A549 (cell line): ENCODE measurements at regions not wholly inside any gene's neighbourhood (a gene's known extent, or its start where the extent isn't known, plus 50 kb on each side); places are given as distances from the start of the nearest gene placed in this dataset.
A peak's percentile ranks its signal among the peaks of the same experiment; 100 is the strongest.
"Not testable (repeated sequence)": the region's sequence is repeated elsewhere in the genome, so short reads cannot be mapped to it uniquely, and the experiment has no call there.

Experiments
- ATAC-seq, 2 experiments: fragments of 200-7000 bp in 1 of 2; fragments of >200 bp in 1 of 2; cut with Nextera tagmentation in 1 of 2; cut with Tn5 transposase in 1 of 2; 3 replicates each; pipeline versions ENCODE4 v1.8.0 to v1.9.1; 2018 to 2020; ENCODE audit warnings: mild to moderate bottlenecking in 1 of 2, moderate library complexity in 1 of 2
- CTCF ChIA-PET: fragments of 300-600 bp; sonication (Branson Sonifier 250); formaldehyde crosslinking; extraction: SDS; loops from one replicate; lab custom pipeline; 2021; ENCODE audit warnings: antibody characterized with exemption, inconsistent platforms; lab: Yijun Ruan, JAX
- POLR2A ChIA-PET: fragments of 350-600 bp; formaldehyde crosslinking; extraction: SDS; loops from one replicate; lab custom pipeline; 2021; ENCODE audit warnings: antibody characterized with exemption, inconsistent platforms; lab: Yijun Ruan, JAX
- DNase-seq, 2 experiments: peaks; one replicate each; pipeline versions ENCODE4 v3.0.0 to v3.0.0-alpha.2; 2011 to 2016; ENCODE audit warnings: low read depth in 1 of 2, low spot score in 1 of 2
- FAIRE-seq: peaks from 2 replicates; lab custom pipeline; 2011; peaks lifted over from hg19 to GRCh38; lab: Jason Lieb, UNC
- H3K27ac ChIP-seq, 2 experiments: fragments of >200 bp; sonication (Bioruptor Twin); formaldehyde crosslinking; 3 replicates each; pipeline ENCODE4 v1.5.1; 2016 to 2017
- H3K4me1 ChIP-seq: fragments of >200 bp; sonication (Bioruptor Twin); formaldehyde crosslinking; 3 replicates; pipeline ENCODE4 v1.6.1; 2016
- H3K4me2 ChIP-seq: fragments of >200 bp; sonication (Bioruptor Twin); formaldehyde crosslinking; 3 replicates; pipeline ENCODE4 v1.6.1; 2016
- H3K4me3 ChIP-seq: fragments of >200 bp; sonication (Bioruptor Twin); formaldehyde crosslinking; 3 replicates; pipeline ENCODE4 v1.5.1; 2016
- H3K9me3 ChIP-seq: fragments of >200 bp; sonication (Bioruptor Twin); formaldehyde crosslinking; 3 replicates; pipeline ENCODE4 v1.6.1; 2016
- BHLHE40 ChIP-seq: IDR thresholded peaks from 2 replicates; pipeline ENCODE4 v1.6.1; 2012; ENCODE audit warnings: low read depth, low read length, inconsistent platforms
- FOSL2 ChIP-seq, 2 experiments: fragments of 450-650 bp in 1 of 2; fragments of >200 bp in 1 of 2; sonication (Bioruptor Twin) in 1 of 2; formaldehyde crosslinking; IDR thresholded peaks; 2 replicates each; pipeline versions ENCODE4 v1.5.0 to v1.6.1; 2016 to 2020; ENCODE audit warnings: mild to moderate bottlenecking in 1 of 2, moderate library complexity in 1 of 2
- FOXS1 ChIP-seq: fragments of 250-450 bp; sonication (Bioruptor Pico); IDR thresholded peaks from 2 replicates; pipeline ENCODE4 v1.5.0; 2020; ENCODE audit warnings: mild to moderate bottlenecking, moderate library complexity
- HOXA7 ChIP-seq: fragments of 250-450 bp; sonication (Bioruptor Pico); IDR thresholded peaks from 2 replicates; pipeline ENCODE4 v1.5.0; 2020; ENCODE audit warnings: mild to moderate bottlenecking, moderate library complexity
- HOXB5 ChIP-seq: fragments of 250-450 bp; sonication (Bioruptor Pico); IDR thresholded peaks from 2 replicates; pipeline ENCODE4 v1.5.0; 2020; ENCODE audit warnings: mild to moderate bottlenecking, moderate library complexity
- JUN ChIP-seq, 2 experiments: fragments of >200 bp; sonication (Bioruptor Twin); formaldehyde crosslinking; IDR thresholded peaks; 2 replicates in 1 of 2; 3 replicates in 1 of 2; pipeline ENCODE4 v1.6.1; 2016 to 2017
- NPAS2 ChIP-seq: fragments of 250-450 bp; sonication (Bioruptor Pico); IDR thresholded peaks from 2 replicates; pipeline ENCODE4 v1.8.0; 2022; ENCODE audit warnings: mild to moderate bottlenecking, moderate library complexity, borderline replicate concordance
- RFX5 ChIP-seq: fragments of 450-650 bp; IDR thresholded peaks from 2 replicates; pipeline ENCODE4 v1.7.1; 2014; ENCODE audit warnings: antibody characterized with exemption, mild to moderate bottlenecking, moderate library complexity
- SMC3 ChIP-seq: fragments of >200 bp; sonication (Bioruptor Twin); formaldehyde crosslinking; IDR thresholded peaks from 3 replicates; pipeline ENCODE4 v1.6.1; 2018; ENCODE audit warnings: inconsistent platforms
- ZC3H11A ChIP-seq: fragments of 450-650 bp; IDR thresholded peaks from 2 replicates; pipeline ENCODE4 v1.6.1; 2014; ENCODE audit warnings: antibody characterized with exemption, mild to moderate bottlenecking
- ZFP36 ChIP-seq: fragments of 450-650 bp; IDR thresholded peaks from 2 replicates; pipeline ENCODE4 v1.6.1; 2014; ENCODE audit warnings: borderline replicate concordance; ENCODE audit not compliant: partially characterized antibody
- ZSCAN20 ChIP-seq: fragments of 250-450 bp; sonication (Bioruptor Pico); IDR thresholded peaks from 2 replicates; pipeline ENCODE4 v1.8.0; 2022; ENCODE audit warnings: mild to moderate bottlenecking, moderate library complexity
- WGBS: methylation state at CpG from one replicate; pipeline ENCODE4 v1.1.6; 2017; ENCODE audit errors: missing lambda C conversion rate; 5-methylcytosine and 5-hydroxymethylcytosine counted together
- TF ChIP-seq, protein P1 (sequence below): fragments of 200-600 bp; sonication (generic); IDR thresholded peaks from 2 replicates; pipeline ENCODE4 v1.6.1; 2016; ENCODE audit warnings: antibody characterized with exemption, mild to moderate bottlenecking, moderate library complexity
- TF ChIP-seq, protein P2 (sequence below): fragments of 250-450 bp; sonication (Bioruptor Pico); IDR thresholded peaks from 2 replicates; pipeline ENCODE4 v1.5.0; 2020; ENCODE audit warnings: low read depth, mild to moderate bottlenecking, moderate library complexity
- TF ChIP-seq, protein P3 (sequence below): fragments of >200 bp; sonication (Bioruptor Twin); formaldehyde crosslinking; IDR thresholded peaks from 3 replicates; pipeline ENCODE4 v1.5.1; 2016
- TF ChIP-seq, protein P4 (sequence below): IDR thresholded peaks from 2 replicates; pipeline ENCODE4 v1.6.1; 2012

DNA sequence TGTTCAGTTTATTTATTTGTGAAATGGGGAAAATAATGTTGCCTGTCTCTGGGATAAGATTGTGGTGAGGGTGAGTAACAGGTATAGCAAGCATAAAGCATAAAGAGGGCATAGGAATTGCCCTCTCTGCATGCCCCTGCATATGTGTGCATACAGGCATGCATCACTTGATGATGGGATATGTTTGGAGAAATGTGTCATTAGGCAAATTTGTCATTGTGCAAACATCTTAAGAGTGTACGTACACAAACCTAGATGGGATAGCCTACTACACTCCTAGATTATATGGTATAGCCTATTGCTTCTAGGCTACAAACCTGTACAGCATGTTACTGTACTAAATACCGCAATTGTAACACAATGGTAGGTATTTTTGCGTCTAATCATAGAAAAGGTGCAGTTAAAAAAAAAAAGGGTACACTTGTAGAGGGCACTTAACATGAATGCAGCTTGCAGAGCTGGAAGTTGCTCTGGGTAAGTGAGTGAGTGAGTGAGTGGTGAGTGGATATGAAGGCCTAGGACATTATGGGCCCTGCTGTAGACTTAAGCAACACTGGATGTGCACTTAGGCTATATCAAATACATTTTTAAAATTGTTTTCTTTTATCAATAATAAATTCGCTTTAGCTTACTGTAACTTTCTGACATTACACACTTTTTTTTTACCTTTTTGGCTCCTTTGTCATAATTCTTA lies 386.5 kb upstream of the ANKRD30A start:
- TF ChIP-seq FOSL2 (IDR thresholded peaks at IDR 0.05): no peak
- peak; percentile 31; the same call in 1 of the 2 replicates for TF ChIP-seq FOSL2 (CRISPR knock-in tag; IDR thresholded peaks at IDR 0.05)
- no peak for TF ChIP-seq HOXB5 (CRISPR knock-in tag)
- WGBS: 52% methylated on average over 4 of the region's 4 CpGs
- Histone ChIP-seq H3K9me3 (no peaks in the 10 kb centered on the region; the same call in 2 of the 3 replicates), H3K4me2 (no peak overlapping the region), H3K4me3 (no peak overlapping the region), H3K27ac (no peak overlapping the region), H3K4me1 (0 out of 3 replicates have a peak, but pooled peaks cover 5% of the 10 kb centered on the region)
- FAIRE-seq: no peak
- peak in 1 of 2 experiments; percentile 9 for DNase-seq
- CTCF ChIA-PET: interaction anchor here (0.6 to 1.4 kb wide), 5 partner anchors 11 to 1104 kb away, joined by 3 to 5 read pairs (median 3); no protein-coding TSS in a partner anchor
- peak in 1 of 2 experiments; percentile 36; a peak in 2 of 6 replicates for ATAC-seq
- POLR2A ChIA-PET: no interaction called here

DNA sequence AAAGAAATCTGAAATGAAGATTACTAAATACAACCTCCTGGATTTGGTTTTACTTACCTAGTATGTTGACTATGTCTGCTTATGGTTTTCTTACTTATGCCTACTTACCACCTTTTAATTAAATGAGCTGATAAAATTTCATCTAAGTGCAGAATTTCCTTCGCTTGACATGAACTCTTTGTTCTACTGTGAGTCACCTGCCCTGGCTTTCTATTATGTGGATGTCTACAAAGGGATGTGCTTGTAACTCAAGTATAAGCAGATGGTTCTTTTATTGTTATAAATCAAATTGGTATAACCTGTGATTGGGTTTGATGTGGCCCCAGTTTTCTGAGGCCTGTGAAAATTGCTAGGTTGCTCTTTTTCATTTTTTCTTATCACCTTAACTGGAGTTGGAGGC lies 389.1 kb upstream of the ANKRD30A start:
- no peak overlapping the region for H3K27ac ChIP-seq
- TF ChIP-seq BHLHE40 (no peak), JUN (IDR thresholded peaks at IDR 0.05) (no peak), HOXA7 (CRISPR knock-in tag) (no peak), NPAS2 (CRISPR knock-in tag) (no peak), SMC3 (no peak), RFX5 (no peak), FOXS1 (no peak), ZSCAN20 (no peak), ZC3H11A (no peak), ZFP36 (no peak)
- TF ChIP-seq, protein P1, sequence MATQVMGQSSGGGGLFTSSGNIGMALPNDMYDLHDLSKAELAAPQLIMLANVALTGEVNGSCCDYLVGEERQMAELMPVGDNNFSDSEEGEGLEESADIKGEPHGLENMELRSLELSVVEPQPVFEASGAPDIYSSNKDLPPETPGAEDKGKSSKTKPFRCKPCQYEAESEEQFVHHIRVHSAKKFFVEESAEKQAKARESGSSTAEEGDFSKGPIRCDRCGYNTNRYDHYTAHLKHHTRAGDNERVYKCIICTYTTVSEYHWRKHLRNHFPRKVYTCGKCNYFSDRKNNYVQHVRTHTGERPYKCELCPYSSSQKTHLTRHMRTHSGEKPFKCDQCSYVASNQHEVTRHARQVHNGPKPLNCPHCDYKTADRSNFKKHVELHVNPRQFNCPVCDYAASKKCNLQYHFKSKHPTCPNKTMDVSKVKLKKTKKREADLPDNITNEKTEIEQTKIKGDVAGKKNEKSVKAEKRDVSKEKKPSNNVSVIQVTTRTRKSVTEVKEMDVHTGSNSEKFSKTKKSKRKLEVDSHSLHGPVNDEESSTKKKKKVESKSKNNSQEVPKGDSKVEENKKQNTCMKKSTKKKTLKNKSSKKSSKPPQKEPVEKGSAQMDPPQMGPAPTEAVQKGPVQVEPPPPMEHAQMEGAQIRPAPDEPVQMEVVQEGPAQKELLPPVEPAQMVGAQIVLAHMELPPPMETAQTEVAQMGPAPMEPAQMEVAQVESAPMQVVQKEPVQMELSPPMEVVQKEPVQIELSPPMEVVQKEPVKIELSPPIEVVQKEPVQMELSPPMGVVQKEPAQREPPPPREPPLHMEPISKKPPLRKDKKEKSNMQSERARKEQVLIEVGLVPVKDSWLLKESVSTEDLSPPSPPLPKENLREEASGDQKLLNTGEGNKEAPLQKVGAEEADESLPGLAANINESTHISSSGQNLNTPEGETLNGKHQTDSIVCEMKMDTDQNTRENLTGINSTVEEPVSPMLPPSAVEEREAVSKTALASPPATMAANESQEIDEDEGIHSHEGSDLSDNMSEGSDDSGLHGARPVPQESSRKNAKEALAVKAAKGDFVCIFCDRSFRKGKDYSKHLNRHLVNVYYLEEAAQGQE: no peak
- TF ChIP-seq, protein P2, sequence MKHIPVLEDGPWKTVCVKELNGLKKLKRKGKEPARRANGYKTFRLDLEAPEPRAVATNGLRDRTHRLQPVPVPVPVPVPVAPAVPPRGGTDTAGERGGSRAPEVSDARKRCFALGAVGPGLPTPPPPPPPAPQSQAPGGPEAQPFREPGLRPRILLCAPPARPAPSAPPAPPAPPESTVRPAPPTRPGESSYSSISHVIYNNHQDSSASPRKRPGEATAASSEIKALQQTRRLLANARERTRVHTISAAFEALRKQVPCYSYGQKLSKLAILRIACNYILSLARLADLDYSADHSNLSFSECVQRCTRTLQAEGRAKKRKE (CRISPR knock-in tag): no peak
- TF ChIP-seq, protein P3, sequence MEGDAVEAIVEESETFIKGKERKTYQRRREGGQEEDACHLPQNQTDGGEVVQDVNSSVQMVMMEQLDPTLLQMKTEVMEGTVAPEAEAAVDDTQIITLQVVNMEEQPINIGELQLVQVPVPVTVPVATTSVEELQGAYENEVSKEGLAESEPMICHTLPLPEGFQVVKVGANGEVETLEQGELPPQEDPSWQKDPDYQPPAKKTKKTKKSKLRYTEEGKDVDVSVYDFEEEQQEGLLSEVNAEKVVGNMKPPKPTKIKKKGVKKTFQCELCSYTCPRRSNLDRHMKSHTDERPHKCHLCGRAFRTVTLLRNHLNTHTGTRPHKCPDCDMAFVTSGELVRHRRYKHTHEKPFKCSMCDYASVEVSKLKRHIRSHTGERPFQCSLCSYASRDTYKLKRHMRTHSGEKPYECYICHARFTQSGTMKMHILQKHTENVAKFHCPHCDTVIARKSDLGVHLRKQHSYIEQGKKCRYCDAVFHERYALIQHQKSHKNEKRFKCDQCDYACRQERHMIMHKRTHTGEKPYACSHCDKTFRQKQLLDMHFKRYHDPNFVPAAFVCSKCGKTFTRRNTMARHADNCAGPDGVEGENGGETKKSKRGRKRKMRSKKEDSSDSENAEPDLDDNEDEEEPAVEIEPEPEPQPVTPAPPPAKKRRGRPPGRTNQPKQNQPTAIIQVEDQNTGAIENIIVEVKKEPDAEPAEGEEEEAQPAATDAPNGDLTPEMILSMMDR: no peak
- TF ChIP-seq, protein P4, sequence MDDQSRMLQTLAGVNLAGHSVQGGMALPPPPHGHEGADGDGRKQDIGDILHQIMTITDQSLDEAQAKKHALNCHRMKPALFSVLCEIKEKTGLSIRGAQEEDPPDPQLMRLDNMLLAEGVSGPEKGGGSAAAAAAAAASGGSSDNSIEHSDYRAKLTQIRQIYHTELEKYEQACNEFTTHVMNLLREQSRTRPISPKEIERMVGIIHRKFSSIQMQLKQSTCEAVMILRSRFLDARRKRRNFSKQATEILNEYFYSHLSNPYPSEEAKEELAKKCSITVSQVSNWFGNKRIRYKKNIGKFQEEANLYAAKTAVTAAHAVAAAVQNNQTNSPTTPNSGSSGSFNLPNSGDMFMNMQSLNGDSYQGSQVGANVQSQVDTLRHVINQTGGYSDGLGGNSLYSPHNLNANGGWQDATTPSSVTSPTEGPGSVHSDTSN: no peak
- no peak for DNase-seq
- no peak overlapping the region for H3K4me2 ChIP-seq
- no peak for FAIRE-seq
- no peak for ATAC-seq
- H3K9me3 ChIP-seq: no peaks in the 10 kb centered on the region; the same call in 2 of the 3 replicates
- ChIA-PET POLR2A (no interaction called here), CTCF (interaction anchor here (0.6 kb wide), 1 partner anchor 1096 kb away, joined by 3 read pairs; no protein-coding TSS in a partner anchor)
- 0 out of 3 replicates have a peak, but pooled peaks cover 5% of the 10 kb centered on the region for H3K4me1 ChIP-seq
- WGBS: 62% methylated on average over 1 of the region's 1 CpG
- no peak overlapping the region for H3K4me3 ChIP-seq

DNA sequence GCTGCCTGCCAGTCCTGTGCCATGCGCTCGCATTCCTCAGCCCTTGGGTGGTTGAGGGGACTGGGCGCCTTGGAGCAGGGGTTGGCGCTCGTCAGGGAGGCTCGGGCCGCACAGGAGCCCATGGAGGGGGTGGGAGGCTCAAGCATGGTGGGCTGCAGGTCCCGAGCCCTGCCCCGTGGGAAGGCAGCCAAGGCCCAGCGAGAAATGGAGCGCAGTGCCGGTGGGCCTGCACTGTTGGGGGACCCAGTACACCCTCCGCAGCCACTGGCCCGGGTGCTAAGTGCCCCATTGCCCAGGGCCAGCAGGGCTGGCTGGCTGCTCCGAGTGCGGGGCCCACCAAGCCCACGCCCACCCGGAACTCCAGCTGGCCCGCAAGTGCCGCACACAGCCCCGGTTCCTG lies 390.8 kb upstream of the ANKRD30A start:
- H3K4me1 ChIP-seq, POLR2A ChIA-PET, FAIRE-seq, H3K27ac ChIP-seq, ATAC-seq, DNase-seq, H3K9me3 ChIP-seq, CTCF ChIA-PET, H3K4me2 ChIP-seq, H3K4me3 ChIP-seq: not testable (repeated sequence)
- 75% methylated on average over 6 of the region's 21 CpGs for WGBS
